ENCODE measurements at regions not wholly inside any gene's neighbourhood (a gene's known extent, or its start where the extent isn't known, plus 50 kb on each side); places are given as distances from the start of the nearest gene placed in this dataset.

DNA sequence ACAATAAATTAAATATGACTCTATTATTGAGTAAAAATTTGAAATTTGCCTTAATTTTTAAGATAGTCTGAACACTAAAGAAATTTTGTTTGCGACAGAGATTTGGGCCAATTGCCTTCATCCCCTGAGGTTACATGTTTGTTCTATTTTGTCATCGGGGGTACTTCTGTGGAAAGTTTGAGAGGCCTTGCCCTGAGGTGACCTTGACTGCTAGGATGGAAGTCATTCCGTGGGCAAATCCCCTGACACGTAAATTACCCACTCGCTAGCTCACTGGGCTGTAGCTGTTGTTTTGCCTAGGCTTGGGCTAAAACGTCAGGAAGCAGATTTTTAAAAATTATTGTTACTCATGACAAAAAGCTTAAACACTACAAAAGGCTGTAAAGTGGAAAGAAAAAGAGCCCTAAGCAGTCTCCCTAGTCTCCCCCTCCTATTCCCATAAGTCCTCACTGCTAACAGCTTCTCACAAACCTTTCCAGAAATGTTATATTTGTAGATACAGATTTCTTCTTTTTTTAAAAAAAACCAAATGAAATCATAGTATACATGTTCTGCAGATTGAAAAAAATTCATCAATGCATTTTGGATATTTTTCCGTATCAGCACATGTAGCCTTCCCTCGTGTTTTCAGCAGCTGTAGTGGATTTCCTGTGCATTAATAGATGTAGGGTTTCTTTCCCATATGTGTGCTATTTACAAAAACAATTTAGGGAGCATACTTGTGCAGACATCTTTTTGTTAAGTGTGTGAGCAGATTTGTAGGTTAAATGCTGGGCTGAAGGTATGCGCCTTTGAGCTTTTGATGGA is 142.7 kb downstream of the MRPS6 start:
- Histone ChIP-seq H3K36me3 (no peaks in the 10 kb centered on the region), H3K4me1 (no peaks in the 10 kb centered on the region), H3K4me3 (no peak overlapping the region), H3K27me3 (peaks cover 3% of the 10 kb centered on the region), H3K27ac (no peak overlapping the region), H3K9me3 (no peaks in the 10 kb centered on the region)
- DNase-seq (ENCODE audit: low spot score in 2 of 2) = no peak
- 57% methylated on average over 9 of the region's 9 CpGs for WGBS
- TF ChIP-seq EP300 (IDR thresholded peaks at IDR 0.05) (no peak), POLR2A (IDR thresholded peaks at IDR 0.05) (no peak)
- TF ChIP-seq, protein P1, sequence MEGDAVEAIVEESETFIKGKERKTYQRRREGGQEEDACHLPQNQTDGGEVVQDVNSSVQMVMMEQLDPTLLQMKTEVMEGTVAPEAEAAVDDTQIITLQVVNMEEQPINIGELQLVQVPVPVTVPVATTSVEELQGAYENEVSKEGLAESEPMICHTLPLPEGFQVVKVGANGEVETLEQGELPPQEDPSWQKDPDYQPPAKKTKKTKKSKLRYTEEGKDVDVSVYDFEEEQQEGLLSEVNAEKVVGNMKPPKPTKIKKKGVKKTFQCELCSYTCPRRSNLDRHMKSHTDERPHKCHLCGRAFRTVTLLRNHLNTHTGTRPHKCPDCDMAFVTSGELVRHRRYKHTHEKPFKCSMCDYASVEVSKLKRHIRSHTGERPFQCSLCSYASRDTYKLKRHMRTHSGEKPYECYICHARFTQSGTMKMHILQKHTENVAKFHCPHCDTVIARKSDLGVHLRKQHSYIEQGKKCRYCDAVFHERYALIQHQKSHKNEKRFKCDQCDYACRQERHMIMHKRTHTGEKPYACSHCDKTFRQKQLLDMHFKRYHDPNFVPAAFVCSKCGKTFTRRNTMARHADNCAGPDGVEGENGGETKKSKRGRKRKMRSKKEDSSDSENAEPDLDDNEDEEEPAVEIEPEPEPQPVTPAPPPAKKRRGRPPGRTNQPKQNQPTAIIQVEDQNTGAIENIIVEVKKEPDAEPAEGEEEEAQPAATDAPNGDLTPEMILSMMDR (IDR thresholded peaks at IDR 0.05) = no peak

- TF ChIP-seq EP300 (IDR thresholded peaks at IDR 0.05) (no peak), POLR2A (IDR thresholded peaks at IDR 0.05) (no peak), POLR2AphosphoS5 (IDR thresholded peaks at IDR 0.05) (no peak)
- TF ChIP-seq, protein P1 (IDR thresholded peaks at IDR 0.05) = no peak
- H3K27me3 ChIP-seq = peaks cover 3% of the 10 kb centered on the region
- H3K36me3 ChIP-seq = no peaks in the 10 kb centered on the region
- H3K9me3 ChIP-seq = no peaks in the 10 kb centered on the region
- no peak overlapping the region for H3K4me3 ChIP-seq
- H3K4me1 ChIP-seq = no peaks in the 10 kb centered on the region
- no peak for DNase-seq (ENCODE audit: low spot score in 2 of 2)
- WGBS = 56% methylated on average over 2 of the region's 2 CpGs
- no peak overlapping the region for H3K27ac ChIP-seq
These were observed 143.3 kb downstream of the MRPS6 start for GRCh38 chr21:34216718-34217032.

- H3K27me3 ChIP-seq = peaks cover 3% of the 10 kb centered on the region
- no peak overlapping the region for H3K27ac ChIP-seq
- no peaks in the 10 kb centered on the region for H3K9me3 ChIP-seq
- no peak for TF ChIP-seq POLR2AphosphoS5 (IDR thresholded peaks at IDR 0.05)
- TF ChIP-seq EP300 (IDR thresholded peaks at IDR 0.05) = no peak
- TF ChIP-seq, protein P1 (IDR thresholded peaks at IDR 0.05) = no peak
- TF ChIP-seq POLR2A (IDR thresholded peaks at IDR 0.05) = no peak
- no peaks in the 10 kb centered on the region for H3K4me1 ChIP-seq
- no peak for DNase-seq (ENCODE audit: low spot score in 2 of 2)
- 98% methylated on average over 3 of the region's 3 CpGs for WGBS
- H3K4me3 ChIP-seq = no peak overlapping the region
- no peaks in the 10 kb centered on the region for H3K36me3 ChIP-seq
These were observed 143.9 kb downstream of the MRPS6 start for GRCh38 chr21:34217263-34217662.

DNA sequence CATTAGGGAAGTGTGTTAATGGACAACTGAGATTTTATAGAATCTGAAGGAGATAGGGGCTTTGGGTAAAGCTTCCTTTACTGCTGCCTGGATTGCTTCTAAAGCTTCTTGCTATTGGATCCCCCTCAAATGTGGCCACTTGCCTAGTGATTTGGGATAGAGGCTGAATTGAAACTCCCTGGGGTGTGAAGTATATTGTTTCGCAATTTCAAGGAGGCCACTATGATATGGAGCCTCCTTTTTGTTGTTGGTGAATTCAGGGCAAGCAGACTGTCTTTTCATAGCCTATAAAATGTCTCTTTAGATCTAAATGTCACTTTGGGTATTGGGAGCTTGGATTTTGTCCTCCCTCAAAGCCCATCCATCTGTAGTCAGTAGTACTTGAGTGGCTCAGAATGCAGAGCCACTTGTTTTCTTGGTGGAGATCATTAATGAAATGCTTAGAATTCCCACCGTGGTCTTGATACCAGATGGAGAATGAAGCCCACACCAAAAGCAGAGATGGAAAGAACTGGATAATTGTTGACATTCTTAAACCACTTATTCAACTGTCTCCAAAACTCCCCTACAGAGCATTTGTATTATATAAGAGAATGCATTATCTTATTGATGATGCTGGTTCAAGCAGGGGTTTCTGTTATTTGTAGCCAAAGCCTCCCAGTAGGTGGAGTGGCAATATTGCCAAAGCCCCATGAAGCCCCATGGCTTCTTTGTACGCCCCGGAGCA is 144.3 kb upstream of the KCNE2 start:
- no peak overlapping the region for H3K4me3 ChIP-seq
- no peaks in the 10 kb centered on the region for H3K9me3 ChIP-seq
- no peak for DNase-seq (ENCODE audit: low spot score in 2 of 2)
- 88% methylated on average over 4 of the region's 4 CpGs for WGBS
- H3K36me3 ChIP-seq = no peaks in the 10 kb centered on the region
- H3K27me3 ChIP-seq = peaks cover 3% of the 10 kb centered on the region
- H3K27ac ChIP-seq = no peak overlapping the region
- TF ChIP-seq, protein P1 (IDR thresholded peaks at IDR 0.05) = no peak
- no peak for TF ChIP-seq POLR2AphosphoS5 (IDR thresholded peaks at IDR 0.05)
- no peak for TF ChIP-seq EP300 (IDR thresholded peaks at IDR 0.05)
- TF ChIP-seq POLR2A (IDR thresholded peaks at IDR 0.05) = no peak
- no peaks in the 10 kb centered on the region for H3K4me1 ChIP-seq

DNA sequence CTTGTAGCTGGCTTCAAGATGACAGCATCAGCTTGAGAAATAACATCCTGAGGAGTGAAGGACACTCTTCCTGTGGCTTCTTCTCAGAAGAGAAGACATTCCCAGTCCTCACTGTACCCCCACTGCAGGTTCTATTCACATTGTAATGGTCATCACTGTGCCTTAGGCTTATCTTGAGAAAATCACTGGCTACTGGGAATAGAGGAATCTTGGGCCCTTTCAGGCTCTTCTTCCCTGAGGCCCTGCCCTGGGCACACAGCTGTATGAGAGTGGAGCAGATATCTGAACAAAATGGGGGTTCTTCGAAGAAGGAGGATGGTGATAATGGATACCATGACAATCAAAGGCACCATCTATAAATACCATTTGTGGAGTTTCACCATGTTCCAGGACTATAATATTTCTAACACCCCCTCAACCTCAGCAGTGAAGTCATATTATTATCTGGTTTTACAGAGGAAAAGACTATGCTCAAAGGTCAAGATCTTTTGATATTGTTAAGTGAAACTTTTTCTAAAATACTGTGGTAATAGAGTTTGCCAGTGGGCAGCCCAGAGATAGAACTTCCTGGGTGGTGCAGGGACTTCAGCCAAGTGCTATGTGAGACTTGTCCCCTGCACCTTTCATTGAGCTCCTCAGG is 143.1 kb upstream of the KCNE2 start:
- TF ChIP-seq POLR2AphosphoS5 (IDR thresholded peaks at IDR 0.05) (no peak), EP300 (IDR thresholded peaks at IDR 0.05) (no peak), POLR2A (IDR thresholded peaks at IDR 0.05) (no peak)
- TF ChIP-seq, protein P1 (IDR thresholded peaks at IDR 0.05) = no peak
- no peaks in the 10 kb centered on the region for H3K4me1 ChIP-seq
- no peaks in the 10 kb centered on the region for H3K9me3 ChIP-seq
- H3K27ac ChIP-seq = no peak overlapping the region
- no peak overlapping the region for H3K4me3 ChIP-seq
- peaks cover 3% of the 10 kb centered on the region for H3K27me3 ChIP-seq
- H3K36me3 ChIP-seq = no peaks in the 10 kb centered on the region
- no peak for DNase-seq (ENCODE audit: low spot score in 2 of 2)
- 96% methylated on average over 1 of the region's 1 CpG for WGBS
